ENCODE measurements at regions not wholly inside any gene's neighbourhood (a gene's known extent, or its start where the extent isn't known, plus 50 kb on each side); places are given as distances from the start of the nearest gene placed in this dataset.

DNA sequence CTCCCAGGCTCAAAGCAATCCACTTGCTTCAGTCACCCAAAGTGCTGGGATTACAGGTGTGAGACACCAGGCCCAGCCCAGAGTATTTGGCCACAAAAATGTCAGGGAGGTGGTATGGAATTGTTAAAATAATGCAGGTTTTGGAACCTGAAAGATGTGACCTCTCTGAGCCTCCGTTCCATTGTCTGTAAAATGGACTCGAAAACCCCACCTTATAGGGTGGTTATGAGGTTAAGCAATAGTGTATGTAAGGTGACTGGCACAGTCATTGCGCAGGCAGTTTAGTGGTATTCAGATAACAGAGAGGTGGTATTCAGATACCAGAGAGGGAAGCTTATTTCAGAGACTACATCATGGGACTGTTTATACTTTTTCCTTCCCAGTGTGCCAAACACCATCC is 52.5 kb upstream of the PRSS23 start:
- DNase-seq (ENCODE audit: low spot score): no peak
- Histone ChIP-seq H3K4me2 (ENCODE audit: low read length) (no peak overlapping the region), H3K36me3 (ENCODE audit: insufficient read depth, low read length) (no peaks in the 10 kb centered on the region), H3K4me1 (ENCODE audit: insufficient read depth, low read length, poor library complexity, severe bottlenecking) (no peaks in the 10 kb centered on the region), H2AFZ (ENCODE audit: low read length) (no peak overlapping the region), H3K9me2 (ENCODE audit: insufficient read depth, low read length) (no peaks in the 10 kb centered on the region), H4K20me1 (ENCODE audit: insufficient read depth, low read length) (no peaks in the 10 kb centered on the region), H3K4me3 (ENCODE audit: low read depth, low read length, poor library complexity, severe bottlenecking) (no peak overlapping the region), H3K27ac (ENCODE audit: low read depth, low read length, poor library complexity, severe bottlenecking) (no peak overlapping the region), H3K9me3 (ENCODE audit: low read length) (no peaks in the 10 kb centered on the region), H3K79me2 (ENCODE audit: insufficient read depth, low read depth, low read length) (no peaks in the 10 kb centered on the region)
- intact Hi-C loops (cut with micrococcal nuclease; ENCODE audit: unreplicated experiment): no loop called here
- BruUV-seq (replicated peaks): no TSS peak
- ChIA-PET POLR2A (interaction anchor here (1.8 kb wide), 1 partner anchor 10 kb away, joined by 5 read pairs; no protein-coding TSS in a partner anchor), CTCF (ENCODE audit: unreplicated experiment) (no interaction called here)
- TF ChIP-seq EZH2phosphoT487 (IDR thresholded peaks at IDR 0.05; ENCODE audit: borderline replicate concordance, low read depth, low read length) (no peak), CTCF (conservative IDR thresholded peaks at IDR 0.05; ENCODE audit: low read length) (no peak)

DNA sequence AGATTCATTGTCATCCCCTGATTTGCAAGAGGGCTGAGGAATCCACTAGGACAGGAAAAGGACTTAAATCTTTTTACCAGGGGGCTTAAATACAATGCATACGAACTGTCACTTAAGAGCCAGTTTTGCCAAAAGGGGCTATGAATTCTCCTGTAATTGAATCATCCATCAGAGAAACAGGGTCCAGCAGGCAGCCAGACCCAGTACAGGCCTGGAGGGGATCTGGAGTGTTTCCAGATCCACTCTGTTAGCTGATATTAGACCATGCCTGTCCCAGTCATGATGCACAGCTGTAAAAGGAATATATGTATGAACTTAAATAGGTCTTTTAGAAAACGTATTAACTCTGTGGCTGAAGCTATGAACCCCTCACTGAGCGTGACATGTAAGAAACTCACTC is 53.8 kb upstream of the PRSS23 start:
- CTCF ChIA-PET (ENCODE audit: unreplicated experiment): interaction anchor here (0.6 kb wide), 1 partner anchor 329 kb away, joined by 3 read pairs; no protein-coding TSS in a partner anchor

More for the DNA sequence above, 53.8 kb upstream of the PRSS23 start:
- Histone ChIP-seq H3K4me3 (ENCODE audit: low read depth, low read length, poor library complexity, severe bottlenecking) (no peak overlapping the region), H3K27ac (ENCODE audit: low read depth, low read length, poor library complexity, severe bottlenecking) (no peak overlapping the region), H3K79me2 (ENCODE audit: insufficient read depth, low read depth, low read length) (no peaks in the 10 kb centered on the region), H3K4me1 (ENCODE audit: insufficient read depth, low read length, poor library complexity, severe bottlenecking) (no peaks in the 10 kb centered on the region), H3K36me3 (ENCODE audit: insufficient read depth, low read length) (no peaks in the 10 kb centered on the region), H2AFZ (ENCODE audit: low read length) (no peak overlapping the region), H3K9me2 (ENCODE audit: insufficient read depth, low read length) (no peaks in the 10 kb centered on the region), H4K20me1 (ENCODE audit: insufficient read depth, low read length) (no peaks in the 10 kb centered on the region), H3K4me2 (ENCODE audit: low read length) (no peak overlapping the region), H3K9me3 (ENCODE audit: low read length) (no peaks in the 10 kb centered on the region)
- no TSS peak for BruUV-seq (replicated peaks)
- TF ChIP-seq EZH2phosphoT487 (IDR thresholded peaks at IDR 0.05; ENCODE audit: borderline replicate concordance, low read depth, low read length) (no peak), CTCF (conservative IDR thresholded peaks at IDR 0.05; ENCODE audit: low read length) (no peak)
- intact Hi-C loops (cut with micrococcal nuclease; ENCODE audit: unreplicated experiment): no loop called here
- POLR2A ChIA-PET: interaction anchor here (0.9 to 1.0 kb wide), 2 partner anchors 9 to 14 kb away, joined by 3 read pairs; no protein-coding TSS in a partner anchor
- no peak for DNase-seq (ENCODE audit: low spot score)

Data from OCI-LY7 (cell line).